A549 (cell line): ENCODE measurements at regions not wholly inside any gene's neighbourhood (a gene's known extent, or its start where the extent isn't known, plus 50 kb on each side); places are given as distances from the start of the nearest gene placed in this dataset.

Source experiments
- EP300 ChIP-seq, 2 experiments: fragments of >200 bp; sonication (Bioruptor Twin); formaldehyde crosslinking; IDR thresholded peaks; 2 replicates in 1 of 2; 3 replicates in 1 of 2; pipeline ENCODE4 v1.6.1; 2016 to 2017
- ESRRA ChIP-seq: fragments of 150-350 bp; IDR thresholded peaks from 2 replicates; pipeline ENCODE4 v1.6.1; 2014; ENCODE audit warnings: mild to moderate bottlenecking, low read length, borderline replicate concordance
- MYC ChIP-seq: IDR thresholded peaks from 2 replicates; pipeline ENCODE4 v1.6.1; 2012; ENCODE audit warnings: mild to moderate bottlenecking, inconsistent platforms, low read length, improper control_type of control experiment, borderline replicate concordance
- POLR2A ChIP-seq: IDR thresholded peaks from 2 replicates; pipeline ENCODE4 v1.6.1; 2012; ENCODE audit warnings: mild to moderate bottlenecking, low read length
- RFX5 ChIP-seq: fragments of 450-650 bp; IDR thresholded peaks from 2 replicates; pipeline ENCODE4 v1.7.1; 2014; ENCODE audit warnings: antibody characterized with exemption, mild to moderate bottlenecking, moderate library complexity
- SMC3 ChIP-seq: fragments of >200 bp; sonication (Bioruptor Twin); formaldehyde crosslinking; IDR thresholded peaks from 3 replicates; pipeline ENCODE4 v1.6.1; 2018; ENCODE audit warnings: inconsistent platforms
- ZFP36 ChIP-seq: fragments of 450-650 bp; IDR thresholded peaks from 2 replicates; pipeline ENCODE4 v1.6.1; 2014; ENCODE audit warnings: borderline replicate concordance; ENCODE audit not compliant: partially characterized antibody
- TF ChIP-seq, protein P1 (sequence below): fragments of >200 bp; sonication (Bioruptor Twin); formaldehyde crosslinking; IDR thresholded peaks from 3 replicates; pipeline ENCODE4 v1.5.1; 2016
- TF ChIP-seq, protein P2 (sequence below): fragments of 200-600 bp; sonication (generic); IDR thresholded peaks from 2 replicates; pipeline ENCODE4 v1.6.1; 2016; ENCODE audit warnings: antibody characterized with exemption, mild to moderate bottlenecking, moderate library complexity
- TF ChIP-seq, protein P3 (sequence below): IDR thresholded peaks from 2 replicates; pipeline ENCODE4 v1.6.1; 2012; ENCODE audit warnings: low read depth, borderline replicate concordance
- TF ChIP-seq, protein P4 (sequence below): fragments of 150-350 bp; IDR thresholded peaks from 2 replicates; pipeline ENCODE4 v1.6.1; 2014; ENCODE audit warnings: low read depth, mild to moderate bottlenecking, low read length

DNA sequence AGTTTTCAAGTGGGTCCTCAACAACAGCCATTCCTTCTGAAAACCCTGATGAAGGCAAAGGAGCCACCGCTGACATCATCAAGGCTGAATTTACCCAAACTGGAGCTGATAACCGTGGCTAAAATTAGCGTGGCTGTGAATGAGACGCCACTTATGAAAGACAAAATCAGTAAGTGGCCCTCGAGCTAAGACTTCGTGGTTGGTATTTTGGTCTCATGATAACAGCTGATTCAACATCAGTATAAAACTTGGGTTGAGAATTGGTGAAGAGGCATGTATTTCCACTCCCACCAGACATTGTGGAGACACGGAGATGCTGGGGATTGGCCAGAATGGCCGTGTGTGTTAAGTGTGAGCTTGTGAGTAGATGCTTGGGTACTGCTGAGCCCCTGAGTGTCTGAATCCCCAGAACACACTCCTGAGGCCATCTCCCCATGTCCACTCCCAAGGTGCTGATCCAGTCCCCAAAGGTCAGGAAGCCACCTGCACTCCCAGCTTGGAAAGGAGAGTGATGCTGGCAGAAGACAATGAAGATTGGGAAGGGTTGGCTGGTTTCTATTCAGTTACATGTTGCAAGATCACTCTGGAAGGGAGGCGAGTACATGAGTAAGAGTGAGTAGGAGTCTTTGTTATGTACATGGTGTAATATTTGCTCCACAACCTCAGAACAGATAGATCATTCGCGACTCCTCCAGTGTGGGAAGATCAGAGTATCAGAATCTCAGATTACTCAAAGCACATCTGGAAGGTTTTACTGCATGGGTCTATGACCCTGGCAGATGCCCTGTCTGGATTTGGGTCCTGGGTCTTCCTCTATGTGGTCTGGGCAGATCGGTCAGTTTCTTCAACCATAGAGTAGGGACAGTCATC, 207.7 kb downstream of the HS3ST3A1 start:
- TF ChIP-seq ZFP36 (no peak), POLR2A (no peak), RFX5 (no peak), MYC (no peak), SMC3 (no peak), ESRRA (no peak), EP300 (IDR thresholded peaks at IDR 0.05) (no peak)
- TF ChIP-seq, protein P1, sequence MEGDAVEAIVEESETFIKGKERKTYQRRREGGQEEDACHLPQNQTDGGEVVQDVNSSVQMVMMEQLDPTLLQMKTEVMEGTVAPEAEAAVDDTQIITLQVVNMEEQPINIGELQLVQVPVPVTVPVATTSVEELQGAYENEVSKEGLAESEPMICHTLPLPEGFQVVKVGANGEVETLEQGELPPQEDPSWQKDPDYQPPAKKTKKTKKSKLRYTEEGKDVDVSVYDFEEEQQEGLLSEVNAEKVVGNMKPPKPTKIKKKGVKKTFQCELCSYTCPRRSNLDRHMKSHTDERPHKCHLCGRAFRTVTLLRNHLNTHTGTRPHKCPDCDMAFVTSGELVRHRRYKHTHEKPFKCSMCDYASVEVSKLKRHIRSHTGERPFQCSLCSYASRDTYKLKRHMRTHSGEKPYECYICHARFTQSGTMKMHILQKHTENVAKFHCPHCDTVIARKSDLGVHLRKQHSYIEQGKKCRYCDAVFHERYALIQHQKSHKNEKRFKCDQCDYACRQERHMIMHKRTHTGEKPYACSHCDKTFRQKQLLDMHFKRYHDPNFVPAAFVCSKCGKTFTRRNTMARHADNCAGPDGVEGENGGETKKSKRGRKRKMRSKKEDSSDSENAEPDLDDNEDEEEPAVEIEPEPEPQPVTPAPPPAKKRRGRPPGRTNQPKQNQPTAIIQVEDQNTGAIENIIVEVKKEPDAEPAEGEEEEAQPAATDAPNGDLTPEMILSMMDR = no peak
- TF ChIP-seq, protein P2, sequence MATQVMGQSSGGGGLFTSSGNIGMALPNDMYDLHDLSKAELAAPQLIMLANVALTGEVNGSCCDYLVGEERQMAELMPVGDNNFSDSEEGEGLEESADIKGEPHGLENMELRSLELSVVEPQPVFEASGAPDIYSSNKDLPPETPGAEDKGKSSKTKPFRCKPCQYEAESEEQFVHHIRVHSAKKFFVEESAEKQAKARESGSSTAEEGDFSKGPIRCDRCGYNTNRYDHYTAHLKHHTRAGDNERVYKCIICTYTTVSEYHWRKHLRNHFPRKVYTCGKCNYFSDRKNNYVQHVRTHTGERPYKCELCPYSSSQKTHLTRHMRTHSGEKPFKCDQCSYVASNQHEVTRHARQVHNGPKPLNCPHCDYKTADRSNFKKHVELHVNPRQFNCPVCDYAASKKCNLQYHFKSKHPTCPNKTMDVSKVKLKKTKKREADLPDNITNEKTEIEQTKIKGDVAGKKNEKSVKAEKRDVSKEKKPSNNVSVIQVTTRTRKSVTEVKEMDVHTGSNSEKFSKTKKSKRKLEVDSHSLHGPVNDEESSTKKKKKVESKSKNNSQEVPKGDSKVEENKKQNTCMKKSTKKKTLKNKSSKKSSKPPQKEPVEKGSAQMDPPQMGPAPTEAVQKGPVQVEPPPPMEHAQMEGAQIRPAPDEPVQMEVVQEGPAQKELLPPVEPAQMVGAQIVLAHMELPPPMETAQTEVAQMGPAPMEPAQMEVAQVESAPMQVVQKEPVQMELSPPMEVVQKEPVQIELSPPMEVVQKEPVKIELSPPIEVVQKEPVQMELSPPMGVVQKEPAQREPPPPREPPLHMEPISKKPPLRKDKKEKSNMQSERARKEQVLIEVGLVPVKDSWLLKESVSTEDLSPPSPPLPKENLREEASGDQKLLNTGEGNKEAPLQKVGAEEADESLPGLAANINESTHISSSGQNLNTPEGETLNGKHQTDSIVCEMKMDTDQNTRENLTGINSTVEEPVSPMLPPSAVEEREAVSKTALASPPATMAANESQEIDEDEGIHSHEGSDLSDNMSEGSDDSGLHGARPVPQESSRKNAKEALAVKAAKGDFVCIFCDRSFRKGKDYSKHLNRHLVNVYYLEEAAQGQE = no peak
- TF ChIP-seq, protein P3, sequence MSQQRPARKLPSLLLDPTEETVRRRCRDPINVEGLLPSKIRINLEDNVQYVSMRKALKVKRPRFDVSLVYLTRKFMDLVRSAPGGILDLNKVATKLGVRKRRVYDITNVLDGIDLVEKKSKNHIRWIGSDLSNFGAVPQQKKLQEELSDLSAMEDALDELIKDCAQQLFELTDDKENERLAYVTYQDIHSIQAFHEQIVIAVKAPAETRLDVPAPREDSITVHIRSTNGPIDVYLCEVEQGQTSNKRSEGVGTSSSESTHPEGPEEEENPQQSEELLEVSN = no peak
- TF ChIP-seq, protein P4, sequence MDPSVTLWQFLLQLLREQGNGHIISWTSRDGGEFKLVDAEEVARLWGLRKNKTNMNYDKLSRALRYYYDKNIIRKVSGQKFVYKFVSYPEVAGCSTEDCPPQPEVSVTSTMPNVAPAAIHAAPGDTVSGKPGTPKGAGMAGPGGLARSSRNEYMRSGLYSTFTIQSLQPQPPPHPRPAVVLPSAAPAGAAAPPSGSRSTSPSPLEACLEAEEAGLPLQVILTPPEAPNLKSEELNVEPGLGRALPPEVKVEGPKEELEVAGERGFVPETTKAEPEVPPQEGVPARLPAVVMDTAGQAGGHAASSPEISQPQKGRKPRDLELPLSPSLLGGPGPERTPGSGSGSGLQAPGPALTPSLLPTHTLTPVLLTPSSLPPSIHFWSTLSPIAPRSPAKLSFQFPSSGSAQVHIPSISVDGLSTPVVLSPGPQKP = no peak
